Activated effector memory CD4-positive, alpha-beta T cell treated with Interleukin-2 at 50 U/mL for 16 hours (primary cell): ENCODE measurements at regions not wholly inside any gene's neighbourhood (a gene's known extent, or its start where the extent isn't known, plus 50 kb on each side); places are given as distances from the start of the nearest gene placed in this dataset.
"Not testable (repeated sequence)": the region's sequence is repeated elsewhere in the genome, so short reads cannot be mapped to it uniquely, and the experiment has no call there.

ENCODE experiments used
- DNase-seq: peaks from one replicate; pipeline ENCODE4 v3.0.0-alpha.2; 2020

DNA sequence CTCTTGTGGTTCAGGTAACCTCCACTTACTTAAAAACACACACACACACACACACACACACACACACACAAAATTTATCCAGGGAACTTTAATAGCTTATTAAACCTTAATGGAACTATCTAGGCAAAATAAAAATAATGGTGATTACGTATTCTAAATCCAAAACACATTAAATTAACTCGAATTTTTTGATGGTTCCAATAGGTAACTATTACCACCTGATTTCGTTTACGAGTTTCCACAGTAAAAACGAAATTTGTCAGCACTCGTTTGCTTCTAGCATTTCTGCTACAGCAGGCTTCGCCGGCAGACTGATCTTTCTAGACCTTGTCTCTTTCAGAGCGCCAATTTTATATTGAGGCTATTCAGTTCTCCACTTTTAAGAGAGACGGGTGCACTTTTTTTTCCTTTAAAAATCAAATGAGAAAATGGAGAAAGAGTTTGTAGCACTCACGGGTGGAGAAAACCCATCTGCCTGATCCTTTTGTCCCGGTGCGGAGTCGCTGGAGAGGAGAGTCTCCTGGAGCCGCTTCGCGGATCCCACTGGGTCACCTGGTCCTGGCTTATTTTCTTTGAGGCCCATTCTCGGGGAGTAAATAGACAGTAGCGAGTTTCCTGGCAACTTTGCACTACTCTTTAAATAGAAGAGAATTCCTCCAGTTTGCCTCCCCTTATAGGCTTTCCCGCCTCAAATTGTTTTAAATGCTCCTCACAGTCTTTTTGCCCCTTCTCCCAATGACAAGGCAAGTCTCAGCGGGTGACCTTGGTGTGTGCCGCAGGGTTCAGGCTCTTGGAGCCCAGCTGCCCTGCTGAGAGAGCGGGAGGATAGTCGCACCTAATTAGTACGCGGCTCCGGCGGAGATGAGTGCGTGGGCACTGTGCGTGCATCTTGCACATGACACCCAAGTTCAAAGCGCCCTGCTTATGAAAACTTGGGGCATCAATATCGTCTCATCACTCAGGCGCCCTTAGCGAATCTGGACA lies 117.0 kb downstream of the KCNRG start:
- DNase-seq, result peak; percentile 7

DNA sequence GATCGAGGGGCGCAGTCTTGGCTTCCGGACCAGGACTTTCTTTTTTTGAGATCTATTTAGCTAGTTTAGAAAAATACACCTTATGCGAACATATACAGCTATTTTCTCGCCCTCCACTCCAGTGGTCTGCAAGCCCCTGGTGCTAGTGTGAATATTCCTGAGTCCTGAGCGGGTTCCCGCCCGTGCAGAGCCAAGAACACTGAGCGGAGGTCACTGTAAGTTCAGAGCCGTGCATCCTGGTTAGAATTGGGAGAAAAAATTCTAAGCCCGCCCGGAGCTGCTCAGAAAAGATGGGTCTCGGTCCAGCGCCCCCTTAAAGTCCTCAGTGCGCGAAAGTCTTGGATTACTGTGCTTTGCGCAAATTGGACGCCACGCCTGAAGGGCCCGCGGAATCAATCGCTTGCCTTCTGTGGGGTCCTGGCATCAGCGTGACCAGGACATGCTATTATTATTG lies 117.7 kb downstream of the KCNRG start:
- no peak for DNase-seq

DNA sequence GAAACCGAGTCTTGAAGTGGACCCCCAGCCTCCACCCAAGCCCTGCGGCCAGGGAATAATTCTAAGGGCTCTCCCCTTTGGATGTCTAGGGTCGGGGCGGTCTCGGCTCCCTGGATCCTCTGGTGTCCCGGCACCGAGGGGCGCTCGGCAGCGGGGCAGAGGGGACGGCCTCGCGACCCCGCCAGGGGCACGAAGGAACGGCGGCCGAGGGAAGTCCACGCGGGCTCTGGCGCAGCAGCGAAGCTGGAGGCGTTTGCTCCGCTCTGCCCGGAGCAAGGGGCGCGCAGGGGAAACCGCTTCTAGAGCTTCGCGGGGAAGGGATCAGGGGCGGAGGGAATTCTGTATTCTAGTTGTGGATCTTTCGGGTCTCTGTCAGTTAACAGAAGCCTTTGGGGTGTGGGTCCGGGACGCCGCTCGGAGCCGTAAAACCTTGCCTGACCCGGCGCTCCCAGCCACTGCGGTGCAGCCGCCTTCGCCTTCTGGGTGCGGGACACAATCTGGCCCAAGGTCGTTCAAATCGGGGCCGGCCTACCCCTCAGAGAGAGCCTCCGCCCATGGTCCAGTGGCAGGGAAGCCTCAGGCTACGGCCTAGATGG lies 118.2 kb downstream of the KCNRG start:
- no peak for DNase-seq

DNA sequence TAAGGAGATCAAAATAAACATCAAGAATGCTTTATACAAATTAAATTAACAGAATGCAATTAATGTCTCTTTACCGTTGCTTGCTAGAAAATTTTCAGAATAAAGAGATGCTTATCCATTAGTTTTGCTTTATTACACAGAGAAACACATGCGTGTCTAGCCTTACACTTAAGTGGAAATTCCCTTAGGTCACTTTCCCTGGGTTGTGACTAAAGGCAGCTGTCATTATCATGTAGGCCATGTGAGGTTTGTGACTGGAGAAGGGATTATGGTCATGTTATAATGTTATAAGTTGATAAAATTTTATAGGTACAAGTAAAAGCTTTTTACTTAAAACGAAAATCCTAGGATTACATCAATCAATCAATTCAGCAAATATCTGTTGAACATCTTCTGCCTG lies 121.0 kb downstream of the KCNRG start:
- no peak for DNase-seq

DNA sequence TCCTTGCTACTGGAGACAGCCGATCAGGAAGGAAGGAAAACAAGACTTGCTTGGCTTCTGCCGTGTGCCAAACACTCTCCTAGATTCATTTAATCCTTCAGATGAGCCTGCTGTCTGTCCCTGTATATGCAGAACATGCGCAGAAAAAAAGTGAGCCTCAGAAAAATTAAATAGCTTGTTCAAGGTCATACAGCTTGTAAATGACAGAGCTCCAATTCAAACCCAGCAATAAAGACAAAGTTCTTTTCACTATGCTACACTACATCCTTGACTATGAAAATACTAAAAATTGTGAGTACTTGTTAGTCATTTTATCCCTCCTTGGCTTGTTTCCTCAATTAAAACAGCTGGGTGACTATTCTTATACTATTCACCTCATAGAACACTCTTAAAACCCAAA lies 121.4 kb downstream of the KCNRG start:
- no peak for DNase-seq

DNA sequence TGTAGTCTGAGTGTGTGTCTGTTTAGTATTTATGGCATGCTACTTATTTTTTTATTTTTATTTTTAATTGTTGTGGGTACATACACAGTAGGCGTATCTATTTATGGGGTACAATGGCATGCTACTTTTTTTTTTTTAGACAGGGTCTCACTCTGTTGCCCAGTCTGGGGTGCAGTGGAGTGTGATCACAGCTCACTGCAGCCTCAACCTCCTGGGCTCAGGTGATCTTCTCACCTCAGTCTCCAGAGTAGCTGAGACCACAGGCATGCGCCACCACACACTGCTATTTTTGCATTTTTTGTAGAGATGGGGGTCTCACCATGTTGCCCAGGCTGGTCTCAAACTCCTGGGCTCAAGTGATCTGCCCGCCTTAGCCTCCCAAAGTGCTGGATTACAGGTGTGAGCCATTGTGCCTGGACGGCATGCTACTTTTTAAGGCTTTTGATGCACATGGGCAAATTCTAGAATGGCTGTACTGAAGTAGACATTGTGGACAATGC lies 124.2 kb downstream of the KCNRG start:
- not testable (repeated sequence) for DNase-seq

DNA sequence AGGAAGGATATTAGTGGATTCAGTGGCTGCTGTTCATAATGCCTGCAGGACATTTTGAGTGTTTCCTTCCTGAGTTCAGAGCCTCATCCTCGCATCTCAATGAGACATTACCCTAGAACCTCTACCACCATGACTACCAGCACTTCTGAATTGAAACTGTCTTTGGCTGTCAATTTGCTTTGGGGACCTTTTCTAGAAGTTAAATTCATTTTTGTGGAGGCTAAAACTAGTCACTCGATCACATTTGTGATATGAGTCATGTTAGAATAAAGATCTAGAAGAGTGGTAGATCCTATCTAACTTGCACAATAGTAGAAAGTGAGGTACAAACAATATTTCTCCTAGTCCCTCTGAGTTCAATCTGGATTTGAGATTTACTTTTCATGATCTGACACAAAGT lies 124.9 kb downstream of the KCNRG start:
- DNase-seq, result no peak

DNA sequence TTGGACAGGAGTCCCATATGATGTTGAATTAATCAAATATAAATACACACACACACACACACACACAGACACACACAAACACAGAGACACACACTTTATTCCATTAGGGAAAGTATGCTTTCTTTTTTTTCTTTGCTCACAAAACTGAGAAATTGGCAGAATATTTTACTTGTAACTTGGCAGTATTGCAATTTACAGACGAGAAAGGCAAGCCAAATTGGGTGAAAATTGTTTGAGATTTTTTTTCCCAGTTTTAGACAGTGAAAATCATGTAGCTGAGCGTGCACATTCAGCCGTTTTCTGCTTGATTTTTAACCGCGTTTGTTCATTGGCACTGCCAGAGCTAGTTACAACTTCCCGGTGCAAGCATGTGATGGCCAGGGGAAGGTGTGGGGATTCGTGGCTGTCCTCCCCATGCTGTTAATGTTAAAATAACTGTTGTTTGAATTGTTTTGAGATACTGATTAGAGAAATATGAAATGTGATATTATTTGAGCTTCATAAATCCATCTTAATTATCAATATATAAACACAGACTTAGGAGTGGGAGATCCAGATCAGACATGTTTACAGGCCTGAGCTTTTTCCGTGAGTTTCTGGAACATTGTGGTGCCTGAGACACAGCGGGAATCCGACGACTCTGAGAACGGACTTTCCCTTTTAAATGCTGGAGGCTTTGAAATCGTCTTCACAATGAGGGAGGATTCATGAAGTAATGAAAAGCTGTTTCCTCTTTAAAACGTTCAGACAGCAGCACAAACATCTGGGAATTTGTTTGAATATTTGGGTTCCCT lies 125.5 kb downstream of the KCNRG start:
- no peak for DNase-seq

DNA sequence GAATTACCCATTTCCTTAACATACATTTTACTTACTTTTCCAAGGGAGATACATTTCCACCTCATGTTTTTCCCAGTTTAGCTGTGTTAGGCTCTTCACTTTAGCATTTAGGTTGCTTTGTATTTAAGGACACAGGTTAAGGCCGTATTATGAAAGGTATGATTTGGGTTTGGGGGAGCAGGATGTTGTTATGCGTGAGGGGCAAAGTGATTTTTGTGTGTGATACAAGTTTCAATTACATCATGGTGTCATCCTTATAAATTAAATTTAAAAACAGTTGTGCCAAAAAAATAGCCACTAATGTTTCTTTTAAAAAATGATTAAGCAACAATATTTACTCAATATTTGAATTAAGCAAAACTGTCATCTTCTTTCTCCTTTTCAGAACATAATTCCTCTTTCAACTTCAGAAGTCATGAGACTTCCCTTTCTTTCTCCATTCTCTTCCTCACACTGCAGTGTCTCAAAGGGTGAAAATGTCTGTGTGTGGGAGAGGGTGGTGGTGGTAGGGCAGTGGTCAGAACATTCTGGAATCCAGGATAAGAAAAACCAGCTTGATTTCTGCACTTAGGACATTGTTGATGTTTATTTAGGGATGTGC lies 126.2 kb downstream of the KCNRG start:
- DNase-seq, result no peak

DNA sequence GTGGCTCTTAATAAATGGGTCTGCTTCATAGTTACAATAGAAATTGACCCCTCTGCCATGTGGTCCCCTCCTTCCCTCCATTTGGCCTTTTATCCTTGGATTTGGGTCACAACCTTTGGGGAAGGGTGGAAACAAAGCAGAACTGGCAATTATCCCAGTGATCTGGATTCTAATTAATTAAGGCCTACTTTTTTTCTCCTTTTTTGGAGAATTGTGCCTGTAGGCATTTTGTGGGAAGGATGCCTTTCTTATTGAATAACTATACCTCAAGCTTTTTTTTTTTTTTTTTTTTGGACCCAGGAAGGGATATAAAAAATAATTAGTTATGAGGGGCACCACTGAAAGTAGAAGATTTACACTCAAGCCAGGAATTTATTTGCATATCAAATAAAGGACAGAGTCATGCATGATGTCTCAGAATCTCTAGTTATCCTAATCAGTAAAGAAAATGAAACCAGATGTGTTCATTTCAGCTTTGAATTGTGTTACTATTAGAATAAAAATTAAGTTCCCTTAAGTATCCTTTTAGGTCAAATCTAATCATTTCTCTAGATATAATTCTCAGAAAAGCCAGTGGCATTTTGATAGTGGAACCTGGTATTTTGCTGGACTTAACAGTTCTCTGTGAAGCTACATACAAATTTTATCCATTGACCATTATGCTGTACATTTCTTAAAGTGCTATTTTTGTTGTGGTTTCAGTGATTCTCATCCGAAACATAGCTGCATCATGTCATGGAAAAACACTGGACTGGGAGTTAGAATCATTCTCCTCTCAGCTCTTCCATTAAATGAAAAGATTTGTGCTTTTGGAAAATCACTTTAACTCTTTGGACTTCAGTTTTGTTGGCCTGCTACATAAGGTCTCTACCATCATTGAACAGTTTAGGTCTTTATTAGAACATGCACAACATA lies 129.3 kb downstream of the KCNRG start:
- DNase-seq, result no peak

DNA sequence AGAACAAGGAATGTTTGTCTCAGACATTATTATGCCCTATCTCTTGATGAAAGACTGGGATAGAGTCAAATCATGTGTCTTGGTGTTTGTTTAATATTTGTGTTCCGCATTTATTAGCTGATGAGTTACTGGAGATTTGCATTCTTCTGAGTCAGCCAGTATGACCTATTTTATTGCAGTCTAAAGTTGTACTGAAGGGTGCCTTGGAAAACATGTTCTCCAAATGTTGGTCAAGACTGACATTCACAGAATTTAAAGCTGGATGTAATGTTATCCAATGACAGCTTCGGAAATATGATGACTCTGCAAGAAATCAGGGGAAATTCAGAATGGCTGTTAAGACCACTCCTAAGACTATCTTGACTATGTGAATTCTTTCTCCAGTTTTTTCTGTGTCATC lies 134.0 kb downstream of the KCNRG start:
- DNase-seq, result no peak

DNA sequence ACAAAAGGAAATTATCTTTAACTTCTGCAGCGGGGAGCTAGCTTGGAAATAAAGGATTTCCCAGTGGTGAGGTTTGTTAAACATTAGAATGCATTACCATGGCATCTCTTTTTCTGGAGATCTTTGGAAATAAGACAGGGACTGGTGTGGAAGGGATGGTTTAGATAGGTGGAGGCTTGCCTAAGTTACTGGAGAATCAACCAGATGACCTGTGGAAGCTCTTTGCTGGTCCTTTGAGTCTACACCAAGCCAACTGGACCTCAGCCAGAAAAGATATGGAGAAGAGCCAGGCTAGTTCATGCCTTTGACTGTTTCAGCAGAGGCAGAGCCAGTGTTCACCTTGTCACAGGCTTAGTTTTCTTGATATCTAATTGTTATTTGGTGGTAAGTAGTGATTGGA lies 134.7 kb downstream of the KCNRG start:
- DNase-seq, result no peak

DNA sequence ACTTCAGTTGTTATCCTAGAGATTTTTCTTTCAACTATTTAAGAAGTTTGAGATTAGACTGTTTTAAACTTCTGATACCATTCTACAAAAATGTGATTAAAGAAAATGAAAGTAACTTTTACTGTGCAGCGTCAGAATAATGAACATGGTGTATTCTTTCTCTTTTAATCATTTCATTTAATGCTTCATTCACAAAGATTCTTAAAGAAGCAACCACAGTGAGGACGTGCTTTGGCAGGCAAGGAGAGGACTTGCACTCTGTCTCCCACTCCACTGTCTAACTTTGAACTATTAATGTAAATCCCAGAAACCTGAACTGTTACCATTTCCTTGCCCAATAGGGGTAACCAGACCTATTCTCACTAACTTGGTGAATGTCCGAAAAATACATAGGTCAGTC lies 137.0 kb downstream of the KCNRG start:
- no peak for DNase-seq

DNA sequence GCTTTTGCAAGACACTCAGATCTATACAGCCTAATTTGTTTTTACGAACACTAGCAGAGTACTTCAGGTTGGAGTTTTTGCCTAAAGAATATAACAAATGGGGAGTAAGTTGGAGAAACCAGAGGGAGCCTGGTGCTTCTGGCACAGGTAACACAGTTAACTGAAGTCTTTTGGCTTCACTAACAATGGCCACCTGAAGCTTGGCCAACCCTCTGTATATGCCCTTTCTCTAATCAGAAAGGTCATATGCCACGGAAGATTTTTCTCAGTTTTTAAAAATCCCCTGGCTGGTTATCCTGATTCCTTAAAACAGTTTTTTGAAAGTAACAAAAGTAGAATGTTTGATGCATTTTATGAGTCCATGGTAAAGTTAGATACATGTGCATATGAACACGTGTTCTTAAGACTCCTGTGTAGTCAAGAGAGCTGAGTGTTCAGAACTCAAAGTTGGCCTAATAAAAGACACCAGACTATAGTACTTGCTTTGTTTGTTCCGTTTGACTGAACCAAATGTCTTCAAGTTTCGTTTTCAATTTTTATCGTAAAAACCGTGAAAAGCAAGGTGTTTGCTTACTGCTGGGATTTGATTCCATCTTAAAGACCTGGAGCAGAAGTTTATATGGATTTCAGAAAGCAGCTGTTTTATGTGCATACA lies 137.5 kb downstream of the KCNRG start:
- DNase-seq, result no peak

DNA sequence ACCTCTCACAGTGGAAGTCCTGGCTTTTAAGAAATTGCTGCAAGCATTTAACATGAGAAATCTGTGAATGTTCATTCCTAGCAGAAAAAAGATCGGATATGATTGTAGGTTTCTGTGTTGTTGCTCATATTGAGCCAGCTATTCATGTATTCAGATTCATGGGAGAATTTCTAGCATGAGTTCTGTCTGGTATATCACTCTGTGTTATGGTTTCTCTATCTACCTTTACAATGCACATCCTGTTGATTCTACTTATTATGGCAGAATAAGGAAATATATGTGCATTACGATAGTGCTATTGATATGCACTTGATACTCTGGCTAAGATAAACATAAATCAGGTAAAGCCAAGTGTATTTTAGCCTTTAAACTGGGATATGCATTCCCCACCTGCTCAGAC lies 138.2 kb downstream of the KCNRG start:
- no peak for DNase-seq

DNA sequence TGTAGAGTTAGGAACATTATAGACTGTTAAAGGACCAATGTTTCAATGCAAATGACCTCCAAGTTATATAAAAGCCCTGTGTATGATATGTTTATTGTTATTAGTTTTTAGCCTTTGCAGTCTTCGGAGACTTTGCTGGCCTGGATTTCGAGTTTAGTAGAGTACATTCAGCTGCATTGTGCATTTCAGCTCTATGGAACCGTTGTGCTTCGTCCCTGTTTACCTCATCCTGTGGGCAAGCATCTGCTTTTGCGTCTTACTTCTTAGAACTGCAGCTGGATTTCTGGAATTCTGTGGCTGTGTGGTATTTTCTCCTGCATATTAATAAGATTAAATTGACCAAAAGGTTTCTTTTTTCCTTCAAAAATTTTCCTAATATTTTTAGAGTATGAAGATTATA lies 138.6 kb downstream of the KCNRG start:
- DNase-seq, result no peak

DNA sequence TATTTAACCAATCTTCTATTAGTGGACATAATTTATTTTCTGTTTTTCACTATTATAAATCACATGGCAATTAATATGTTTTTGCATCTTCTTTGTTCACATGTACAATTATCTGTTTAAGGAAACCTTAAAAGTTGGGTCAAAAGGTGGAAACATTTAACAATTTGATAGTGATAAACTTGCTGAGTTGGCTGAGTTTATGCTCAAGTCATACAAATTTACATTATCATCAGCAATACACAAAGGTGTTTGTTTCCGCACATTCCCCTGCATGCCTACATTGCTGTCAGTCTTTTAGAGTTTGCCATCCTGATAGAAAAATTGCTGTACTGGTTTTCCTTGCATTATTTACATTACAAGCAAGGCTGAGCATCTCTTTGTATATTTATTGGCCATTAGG lies 139.5 kb downstream of the KCNRG start:
- DNase-seq, result no peak

DNA sequence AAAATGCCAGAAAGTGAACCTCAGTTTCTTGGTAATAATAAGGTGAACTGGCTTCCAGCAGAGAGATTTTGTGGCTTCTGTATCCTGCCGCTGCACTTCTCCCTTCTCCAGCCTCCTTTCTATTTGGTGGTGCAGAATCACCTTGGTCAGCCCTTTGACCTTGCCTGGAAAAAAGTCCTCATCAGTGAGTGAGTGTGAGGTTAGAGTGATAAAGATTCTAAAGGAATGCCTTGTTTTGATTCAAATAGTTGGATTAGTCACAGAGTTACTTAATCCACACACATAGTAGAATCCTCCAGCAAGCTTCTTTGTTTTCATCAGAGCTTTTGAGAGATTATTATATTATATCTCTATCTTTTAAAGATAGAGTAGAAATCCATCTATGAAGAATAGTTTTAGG lies 140.9 kb downstream of the KCNRG start:
- DNase-seq, result no peak

DNA sequence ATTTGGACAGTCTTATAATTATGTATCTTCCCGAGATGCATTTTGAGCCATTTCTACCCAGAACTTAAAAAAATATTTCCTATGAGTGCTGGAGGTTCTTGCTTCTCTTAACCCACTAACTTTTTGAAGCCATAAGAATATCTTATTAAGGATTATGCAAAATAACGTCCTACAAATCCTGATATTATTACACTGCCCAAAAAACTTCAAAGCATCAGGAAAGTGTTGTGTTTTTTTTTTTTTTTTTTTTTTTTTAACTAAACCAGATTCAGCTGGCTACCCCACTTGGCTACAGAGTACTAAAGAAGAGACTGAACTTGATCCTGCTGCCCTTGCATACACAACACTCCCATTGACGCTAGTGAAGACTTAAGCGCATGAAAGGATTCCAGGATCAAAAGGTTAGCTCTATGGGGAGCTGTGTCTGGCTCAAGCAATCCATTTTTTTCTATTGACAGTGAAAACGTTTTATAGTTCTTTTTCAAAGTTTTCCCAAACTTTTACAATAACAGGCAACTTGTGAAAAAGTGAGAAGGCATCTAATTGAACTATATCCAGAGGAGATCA lies 141.4 kb downstream of the KCNRG start:
- no peak for DNase-seq

DNA sequence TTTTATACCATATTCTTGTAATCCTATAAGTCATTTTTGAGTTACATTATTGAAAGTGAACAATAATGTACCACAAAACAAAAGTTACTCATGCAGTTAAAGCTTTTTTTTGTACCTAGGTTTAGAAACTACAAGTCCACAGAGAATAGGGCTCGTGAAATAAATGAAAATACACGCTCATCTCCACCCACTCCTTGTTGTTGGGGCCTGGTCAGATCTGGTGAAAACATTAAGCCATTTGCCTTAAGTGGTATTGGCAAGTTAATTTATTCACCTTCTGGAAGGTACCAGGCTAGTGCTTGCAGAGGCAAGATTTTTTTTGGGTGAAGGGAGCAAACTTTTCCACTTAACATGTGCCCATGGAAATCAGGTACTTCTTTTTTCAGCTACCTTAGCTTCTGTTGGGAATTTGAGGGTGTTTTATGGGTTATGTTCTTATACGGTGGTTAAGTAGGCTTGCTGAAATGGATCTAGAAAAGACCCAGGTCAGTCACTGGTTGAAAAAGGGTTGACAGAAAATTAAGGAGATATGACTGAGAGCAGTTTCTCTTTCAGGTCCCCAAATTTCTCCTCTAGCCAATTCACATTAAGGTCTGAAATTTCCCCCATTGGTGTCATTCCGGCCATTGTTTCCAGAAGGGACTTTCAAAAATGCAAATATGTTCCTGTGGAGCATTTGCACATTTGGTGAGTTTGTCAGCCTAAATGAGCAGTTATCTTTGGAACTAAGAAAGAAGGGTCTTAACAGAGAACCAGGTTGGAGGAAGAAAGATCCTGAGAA lies 143.3 kb downstream of the KCNRG start:
- DNase-seq, result no peak
